ENCODE measurements at regions not wholly inside any gene's neighbourhood (a gene's known extent, or its start where the extent isn't known, plus 50 kb on each side); places are given as distances from the start of the nearest gene placed in this dataset.
"Not testable (repeated sequence)": the region's sequence is repeated elsewhere in the genome, so short reads cannot be mapped to it uniquely, and the experiment has no call there.

DNA sequence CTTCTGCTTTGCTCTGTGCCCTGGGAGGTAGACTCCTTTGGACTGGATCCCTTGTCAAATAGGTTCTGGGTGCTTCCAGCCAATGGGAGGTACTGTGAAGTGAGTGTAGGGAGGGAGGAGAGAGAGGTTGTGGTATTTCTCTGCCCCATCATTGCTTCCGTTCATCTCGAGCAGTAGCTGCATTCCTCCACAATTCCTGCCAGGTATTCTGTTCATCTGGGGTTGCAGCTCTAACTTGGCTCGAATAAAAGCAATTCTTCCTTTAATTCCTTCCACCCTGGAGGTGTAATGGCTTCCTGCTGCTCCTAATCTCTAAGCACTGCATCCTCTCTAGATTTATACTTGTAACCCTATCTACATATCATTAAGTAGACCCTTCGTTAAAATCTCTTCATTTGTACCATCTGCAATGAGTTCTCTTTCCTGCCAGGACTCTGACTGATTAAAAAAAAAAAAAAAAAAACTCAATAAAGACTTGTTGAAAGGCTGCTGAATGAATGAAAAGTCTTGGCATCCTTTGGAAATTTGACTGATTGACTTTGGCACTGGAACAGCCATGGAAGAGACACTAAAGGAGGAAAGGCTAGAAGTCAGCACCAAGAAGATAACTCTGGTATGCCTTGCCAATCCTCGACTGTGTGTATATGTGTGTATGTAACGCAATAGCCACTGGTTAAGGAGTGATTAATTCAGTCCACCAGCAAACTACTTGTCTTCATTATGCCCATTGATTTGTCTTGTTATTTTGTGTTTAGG lies 616.9 kb upstream of the SOX9 start:
- no peak for DNase-seq
- H3K27ac ChIP-seq (replicated peaks) = no peak overlapping the region
- H3K9me3 ChIP-seq (replicated peaks) = no peaks in the 10 kb centered on the region
- intact Hi-C loops (cut with micrococcal nuclease) = no loop called here
- no peaks in the 10 kb centered on the region for H3K4me1 ChIP-seq
- H3K27me3 ChIP-seq (ENCODE audit: low read depth) = no peaks in the 10 kb centered on the region
- H3K36me3 ChIP-seq = no peaks in the 10 kb centered on the region
- H3K4me3 ChIP-seq = no peak overlapping the region
- TF ChIP-seq, protein P1, sequence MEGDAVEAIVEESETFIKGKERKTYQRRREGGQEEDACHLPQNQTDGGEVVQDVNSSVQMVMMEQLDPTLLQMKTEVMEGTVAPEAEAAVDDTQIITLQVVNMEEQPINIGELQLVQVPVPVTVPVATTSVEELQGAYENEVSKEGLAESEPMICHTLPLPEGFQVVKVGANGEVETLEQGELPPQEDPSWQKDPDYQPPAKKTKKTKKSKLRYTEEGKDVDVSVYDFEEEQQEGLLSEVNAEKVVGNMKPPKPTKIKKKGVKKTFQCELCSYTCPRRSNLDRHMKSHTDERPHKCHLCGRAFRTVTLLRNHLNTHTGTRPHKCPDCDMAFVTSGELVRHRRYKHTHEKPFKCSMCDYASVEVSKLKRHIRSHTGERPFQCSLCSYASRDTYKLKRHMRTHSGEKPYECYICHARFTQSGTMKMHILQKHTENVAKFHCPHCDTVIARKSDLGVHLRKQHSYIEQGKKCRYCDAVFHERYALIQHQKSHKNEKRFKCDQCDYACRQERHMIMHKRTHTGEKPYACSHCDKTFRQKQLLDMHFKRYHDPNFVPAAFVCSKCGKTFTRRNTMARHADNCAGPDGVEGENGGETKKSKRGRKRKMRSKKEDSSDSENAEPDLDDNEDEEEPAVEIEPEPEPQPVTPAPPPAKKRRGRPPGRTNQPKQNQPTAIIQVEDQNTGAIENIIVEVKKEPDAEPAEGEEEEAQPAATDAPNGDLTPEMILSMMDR (IDR thresholded peaks at IDR 0.05; ENCODE audit: borderline replicate concordance) = no peak

DNA sequence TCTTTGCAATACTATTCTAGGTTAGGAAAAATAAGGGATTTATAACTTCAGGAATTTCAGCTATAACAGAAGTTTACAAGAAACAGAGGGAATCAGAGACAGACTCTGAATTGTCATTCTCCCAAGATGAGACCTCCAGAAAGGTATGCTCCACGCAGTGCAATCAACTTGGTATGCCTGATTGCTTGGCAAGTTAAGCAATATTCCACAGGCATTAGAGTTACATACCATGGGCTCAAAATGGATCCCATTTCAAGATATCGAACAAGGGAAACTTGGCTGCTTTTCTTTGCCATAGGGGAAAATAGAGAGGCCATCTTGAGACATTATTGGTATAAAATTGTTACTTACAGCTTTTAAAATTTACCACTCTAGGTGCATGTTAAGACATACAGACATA lies 615.6 kb upstream of the SOX9 start:
- Histone ChIP-seq H3K27ac (replicated peaks) (no peak overlapping the region), H3K4me3 (no peak overlapping the region), H3K36me3 (no peaks in the 10 kb centered on the region), H3K4me1 (no peaks in the 10 kb centered on the region), H3K9me3 (replicated peaks) (no peaks in the 10 kb centered on the region), H3K27me3 (ENCODE audit: low read depth) (no peaks in the 10 kb centered on the region)
- intact Hi-C loops (cut with micrococcal nuclease) = no loop called here
- TF ChIP-seq, protein P1 (IDR thresholded peaks at IDR 0.05; ENCODE audit: borderline replicate concordance) = no peak
- no peak for DNase-seq

DNA sequence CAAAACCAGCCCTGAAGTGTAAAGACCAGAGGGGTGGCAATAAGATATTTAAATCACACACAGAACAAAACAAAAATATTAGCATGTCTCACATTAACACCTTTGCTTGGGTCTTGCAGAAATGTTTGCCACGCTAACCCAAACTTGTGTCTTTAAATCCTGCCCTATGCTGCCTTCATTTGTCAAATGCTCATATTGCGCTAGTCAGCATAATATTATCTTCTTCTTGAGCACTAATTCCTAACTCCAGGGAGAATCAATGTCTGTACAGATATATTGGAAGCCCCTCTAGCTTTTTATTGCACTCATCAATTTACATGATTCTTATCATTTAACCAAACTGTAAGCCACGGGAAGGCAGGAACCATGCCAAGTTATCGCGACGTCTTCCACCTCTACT lies 614.8 kb upstream of the SOX9 start:
- no peak for DNase-seq
- H3K36me3 ChIP-seq = no peaks in the 10 kb centered on the region
- no peak overlapping the region for H3K4me3 ChIP-seq
- no peaks in the 10 kb centered on the region for H3K4me1 ChIP-seq
- intact Hi-C loops (cut with micrococcal nuclease) = no loop called here
- no peaks in the 10 kb centered on the region for H3K9me3 ChIP-seq (replicated peaks)
- TF ChIP-seq, protein P1 (IDR thresholded peaks at IDR 0.05; ENCODE audit: borderline replicate concordance) = no peak
- no peak overlapping the region for H3K27ac ChIP-seq (replicated peaks)
- H3K27me3 ChIP-seq (ENCODE audit: low read depth) = no peaks in the 10 kb centered on the region

DNA sequence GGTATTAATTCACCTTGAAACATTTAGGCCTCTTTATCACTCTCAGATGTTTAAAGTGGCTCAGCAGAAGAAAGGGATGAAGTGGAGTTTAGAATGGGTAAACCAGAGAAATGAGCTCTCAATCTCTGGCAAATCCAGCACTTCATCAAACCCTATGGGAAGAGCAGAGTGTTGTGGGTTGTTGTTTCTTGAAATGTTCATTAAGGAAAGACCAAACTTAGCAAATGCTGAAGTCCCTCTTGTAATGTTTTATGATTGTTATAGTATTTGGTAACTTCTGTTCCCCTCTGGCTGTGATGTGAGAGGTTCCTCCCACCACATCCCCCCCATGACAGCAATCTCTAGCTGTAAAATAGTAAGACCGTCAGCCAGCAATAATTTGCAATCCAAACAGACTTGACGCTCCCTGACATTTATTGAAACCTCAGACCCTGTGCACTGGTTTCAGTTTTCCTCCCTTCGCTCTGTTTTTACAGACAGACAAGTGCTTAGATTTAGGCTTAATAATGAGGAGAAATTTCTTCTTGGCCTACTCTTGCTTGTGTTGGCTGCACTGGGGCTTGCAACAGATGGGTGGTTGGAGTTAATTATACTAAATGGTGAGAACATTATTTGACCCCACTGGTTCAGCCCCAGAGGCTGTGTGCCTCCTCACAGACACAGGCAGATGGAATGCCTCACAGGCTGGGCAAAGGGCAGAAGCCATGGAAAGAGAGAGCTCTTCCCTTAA lies 609.4 kb upstream of the SOX9 start:
- TF ChIP-seq, protein P1 (IDR thresholded peaks at IDR 0.05; ENCODE audit: borderline replicate concordance) = no peak
- intact Hi-C loops (cut with micrococcal nuclease) = no loop called here
- Histone ChIP-seq H3K27ac (replicated peaks) (no peak overlapping the region), H3K4me3 (no peak overlapping the region), H3K4me1 (no peaks in the 10 kb centered on the region), H3K36me3 (no peaks in the 10 kb centered on the region), H3K27me3 (ENCODE audit: low read depth) (no peaks in the 10 kb centered on the region), H3K9me3 (replicated peaks) (no peaks in the 10 kb centered on the region)
- DNase-seq = no peak

DNA sequence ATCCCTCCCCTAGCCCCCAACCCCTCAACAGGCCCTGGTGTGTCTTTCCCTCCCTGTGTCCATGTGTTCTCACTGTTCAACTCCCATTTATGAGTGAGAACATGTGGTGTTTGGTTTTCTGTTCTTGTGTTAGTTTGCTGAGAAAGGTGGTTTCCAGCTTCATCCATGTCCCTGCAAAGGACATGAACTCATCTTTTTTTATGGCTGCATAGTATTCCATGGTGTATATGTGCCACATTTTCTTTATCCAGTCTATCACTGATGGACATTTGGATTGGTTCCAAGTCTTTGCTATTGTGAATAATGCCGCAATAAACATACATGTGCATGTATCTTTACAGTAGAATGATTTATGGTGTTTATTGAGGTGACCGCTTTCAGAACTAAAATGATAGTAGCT lies 607.1 kb upstream of the SOX9 start:
- H3K36me3 ChIP-seq; H3K27me3 ChIP-seq (ENCODE audit: low read depth); H3K9me3 ChIP-seq (replicated peaks); H3K4me3 ChIP-seq; H3K4me1 ChIP-seq; H3K27ac ChIP-seq (replicated peaks); DNase-seq; intact Hi-C loops (cut with micrococcal nuclease): not testable (repeated sequence)

DNA sequence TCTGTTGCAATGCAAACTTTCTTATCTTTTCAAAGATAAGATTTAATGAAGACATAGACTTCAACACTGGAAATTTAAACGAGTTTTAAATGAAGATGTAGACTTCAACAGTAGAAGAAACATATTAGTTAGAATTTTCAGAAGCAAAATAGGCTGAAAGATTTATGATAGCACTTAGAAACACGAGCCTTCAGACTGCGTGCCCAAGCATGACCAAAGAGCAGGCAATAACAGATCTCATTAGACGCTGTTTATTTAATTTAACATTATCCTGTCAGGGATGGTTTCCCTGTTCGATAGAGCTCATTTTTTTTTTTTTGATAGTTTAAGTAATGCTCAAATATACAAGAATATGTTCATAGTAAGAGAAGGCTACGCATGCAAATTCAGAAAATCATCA lies 604.7 kb upstream of the SOX9 start:
- TF ChIP-seq, protein P1 (IDR thresholded peaks at IDR 0.05; ENCODE audit: borderline replicate concordance) = no peak
- intact Hi-C loops (cut with micrococcal nuclease) = no loop called here
- Histone ChIP-seq H3K27me3 (ENCODE audit: low read depth) (peaks cover 6% of the 10 kb centered on the region), H3K4me3 (no peak overlapping the region), H3K9me3 (replicated peaks) (peaks cover 4% of the 10 kb centered on the region), H3K36me3 (no peaks in the 10 kb centered on the region), H3K27ac (replicated peaks) (no peak overlapping the region), H3K4me1 (no peaks in the 10 kb centered on the region)
- DNase-seq = no peak
